Muscle layer of duodenum (tissue), 2 donors: ENCODE measurements at regions not wholly inside any gene's neighbourhood (a gene's known extent, or its start where the extent isn't known, plus 50 kb on each side); places are given as distances from the start of the nearest gene placed in this dataset.

Experiments used
- H3K27ac ChIP-seq: one replicate; pipeline ENCODE4 v1.7.0; 2013; ENCODE audit warnings: mild to moderate bottlenecking, low read length
- H3K27me3 ChIP-seq: one replicate; pipeline ENCODE4 v1.7.0; 2013; ENCODE audit warnings: low read depth, mild to moderate bottlenecking, control low read depth, low read length
- H3K36me3 ChIP-seq, 2 donors: one replicate each; pipeline ENCODE4 v1.7.0; 2013; ENCODE audit warnings: low read length in 2 of 2, control low read depth in 1 of 2, mild to moderate bottlenecking in 1 of 2; ENCODE audit not compliant: insufficient read depth in 2 of 2, control insufficient read depth in 1 of 2
- H3K4me1 ChIP-seq, 2 donors: one replicate each; pipeline ENCODE4 v1.7.0; 2013; ENCODE audit warnings: low read length in 2 of 2, mild to moderate bottlenecking in 2 of 2, control low read depth in 1 of 2, moderate library complexity in 1 of 2; ENCODE audit not compliant: insufficient read depth in 2 of 2, control insufficient read depth in 1 of 2
- H3K4me3 ChIP-seq, 2 donors: one replicate each; pipeline ENCODE4 v1.7.0; 2013; ENCODE audit warnings: low read length in 2 of 2, low read depth in 1 of 2, mild to moderate bottlenecking in 1 of 2
- H3K9me3 ChIP-seq, 2 donors: one replicate each; pipeline ENCODE4 v1.7.0; 2013; ENCODE audit warnings: low read length in 2 of 2, control low read depth in 1 of 2, mild to moderate bottlenecking in 1 of 2; ENCODE audit not compliant: control insufficient read depth in 1 of 2
- donor health status: healthy.

GRCh38 chr11:30155428-30155827 is 75.4 kb upstream of the FSHB start:
- H3K27ac ChIP-seq, result peak overlapping the region; percentile 22
- no peaks in the 10 kb centered on the region for H3K9me3 ChIP-seq
- no peak overlapping the region for H3K4me3 ChIP-seq
- H3K27me3 ChIP-seq, result no peaks in the 10 kb centered on the region
- H3K4me1 ChIP-seq, result peaks cover 0 to 8% of the 10 kb centered on the region in 2 donors
- no peaks in the 10 kb centered on the region for H3K36me3 ChIP-seq

GRCh38 chr11:30159546-30159945 is 71.3 kb upstream of the FSHB start:
- H3K27me3 ChIP-seq, result no peaks in the 10 kb centered on the region

GRCh38 chr11:30165652-30166051 is 65.2 kb upstream of the FSHB start:
- no peaks in the 10 kb centered on the region for H3K36me3 ChIP-seq
- H3K4me3 ChIP-seq, result no peak overlapping the region
- no peaks in the 10 kb centered on the region for H3K27me3 ChIP-seq
- H3K9me3 ChIP-seq, result no peaks in the 10 kb centered on the region
- no peak overlapping the region for H3K27ac ChIP-seq
- no peaks in the 10 kb centered on the region for H3K4me1 ChIP-seq

More at GRCh38 chr11:30159546-30159945, 71.3 kb upstream of the FSHB start:
- Histone ChIP-seq H3K9me3 (no peaks in the 10 kb centered on the region), H3K27ac (no peak overlapping the region), H3K36me3 (no peaks in the 10 kb centered on the region), H3K4me3 (no peak overlapping the region), H3K4me1 (peaks cover 0 to 8% of the 10 kb centered on the region in 2 donors)

- no peaks in the 10 kb centered on the region for H3K4me1 ChIP-seq
- no peak overlapping the region for H3K4me3 ChIP-seq
- H3K36me3 ChIP-seq, result no peaks in the 10 kb centered on the region
- no peaks in the 10 kb centered on the region for H3K27me3 ChIP-seq
- H3K9me3 ChIP-seq, result no peaks in the 10 kb centered on the region
- no peak overlapping the region for H3K27ac ChIP-seq
These were observed 59.2 kb upstream of the FSHB start for GRCh38 chr11:30171661-30172060.

- Histone ChIP-seq H3K9me3 (no peaks in the 10 kb centered on the region), H3K4me3 (no peak overlapping the region), H3K4me1 (no peaks in the 10 kb centered on the region), H3K27me3 (no peaks in the 10 kb centered on the region), H3K27ac (no peak overlapping the region), H3K36me3 (no peaks in the 10 kb centered on the region)
These were observed 58.7 kb upstream of the FSHB start for GRCh38 chr11:30172158-30172557.

GRCh38 chr11:30172883-30173311 is 57.9 kb upstream of the FSHB start:
- Histone ChIP-seq H3K4me1 (no peaks in the 10 kb centered on the region), H3K27me3 (no peaks in the 10 kb centered on the region), H3K9me3 (no peaks in the 10 kb centered on the region), H3K36me3 (no peaks in the 10 kb centered on the region), H3K4me3 (no peak overlapping the region), H3K27ac (no peak overlapping the region)

GRCh38 chr11:30174265-30175020 is 56.4 kb upstream of the FSHB start:
- no peak overlapping the region for H3K27ac ChIP-seq
- peaks cover 0 to 4% of the 10 kb centered on the region in 2 donors for H3K9me3 ChIP-seq
- H3K27me3 ChIP-seq, result no peaks in the 10 kb centered on the region
- H3K4me3 ChIP-seq, result no peak overlapping the region
- no peaks in the 10 kb centered on the region for H3K4me1 ChIP-seq
- H3K36me3 ChIP-seq, result no peaks in the 10 kb centered on the region
